SH-SY5Y (cell line): ENCODE measurements at regions not wholly inside any gene's neighbourhood (a gene's known extent, or its start where the extent isn't known, plus 50 kb on each side); places are given as distances from the start of the nearest gene placed in this dataset.

Experiments used
- GATA2 ChIP-seq: IDR thresholded peaks from 2 replicates; pipeline ENCODE4 v1.6.1; 2011; ENCODE audit warnings: mild to moderate bottlenecking, low read depth, low read length
- GATA3 ChIP-seq: IDR thresholded peaks from 2 replicates; pipeline ENCODE4 v1.6.1; 2011; ENCODE audit warnings: low read depth, mild to moderate bottlenecking, low read length, moderate library complexity

DNA sequence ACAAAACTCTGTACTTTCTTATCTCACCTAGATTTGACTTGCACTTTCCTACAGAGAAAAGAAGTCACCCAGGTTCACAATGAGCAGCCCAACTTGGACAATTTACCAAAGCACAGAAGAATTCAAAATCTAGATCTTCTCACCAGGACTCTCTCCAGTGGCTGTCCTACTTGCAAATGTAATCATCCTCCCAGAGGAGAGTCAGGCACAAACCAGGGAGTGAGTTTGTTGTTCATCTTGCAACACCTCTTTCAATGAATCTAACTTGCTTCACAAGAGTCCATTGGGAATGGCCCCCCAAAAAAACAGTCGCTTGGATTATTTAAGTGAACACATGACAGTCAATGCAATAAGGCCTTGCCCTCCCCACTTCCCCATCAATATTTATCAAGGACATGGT lies 144.6 kb downstream of the ATL2 start:
- TF ChIP-seq GATA2: no peak
- no peak for TF ChIP-seq GATA3
